DMS114 treated with DMSO at 0.1 percent for 48 hours (cell line): ENCODE measurements at regions not wholly inside any gene's neighbourhood (a gene's known extent, or its start where the extent isn't known, plus 50 kb on each side); places are given as distances from the start of the nearest gene placed in this dataset.

Source experiments
- DNase-seq: peaks from one replicate; lab custom pipeline; 2025; ENCODE audit not compliant: unreplicated experiment; lab: John Stamatoyannopoulos, UW

GRCh38 chr11:36718451-36718850, 120.4 kb upstream of the RAG2 start:
- no peak for DNase-seq

- no peak for DNase-seq
These were observed 115.7 kb upstream of the RAG2 start for GRCh38 chr11:36713715-36714114.

- DNase-seq, result no peak
These were observed 113.2 kb upstream of the RAG2 start for GRCh38 chr11:36711104-36711825.
